AG09309 (cell line): ENCODE measurements at regions not wholly inside any gene's neighbourhood (a gene's known extent, or its start where the extent isn't known, plus 50 kb on each side); places are given as distances from the start of the nearest gene placed in this dataset.

Experiments
- DNase-seq: peaks from one replicate; pipeline ENCODE4 v3.0.0-alpha.2; 2010; ENCODE audit warnings: low read depth
- H3K4me3 ChIP-seq: 2 replicates; pipeline ENCODE4 v1.5.1; 2011; ENCODE audit warnings: mild to moderate bottlenecking, low read depth, low read length, moderate library complexity; ENCODE audit not compliant: control insufficient read depth
- TF ChIP-seq, protein P1 (sequence below): IDR thresholded peaks from 2 replicates; pipeline ENCODE4 v1.5.1; 2011; ENCODE audit warnings: mild to moderate bottlenecking, low read depth, low read length, inconsistent platforms; ENCODE audit not compliant: insufficient read depth, control insufficient read depth; ENCODE audit errors: missing control alignments

DNA sequence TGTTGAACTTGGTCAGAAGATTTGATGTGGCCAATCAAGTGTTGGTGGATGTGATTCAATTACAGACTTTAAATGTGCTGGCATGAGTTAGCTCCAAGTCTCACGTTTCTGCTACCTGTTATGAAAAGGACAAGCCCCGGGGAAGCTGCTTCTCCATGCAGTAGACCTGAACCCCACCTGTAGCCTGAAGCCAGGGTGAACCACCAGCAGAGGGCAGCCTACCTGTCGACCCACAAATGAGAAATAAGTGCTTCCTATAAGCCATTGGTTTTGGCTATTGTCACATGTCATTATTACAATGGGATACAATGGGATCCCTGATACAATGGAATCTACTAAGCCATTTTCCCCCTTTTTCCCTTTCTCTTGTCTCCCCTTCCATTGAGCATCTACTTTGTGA lies 230.2 kb downstream of the PRDM2 start:
- H3K4me3 ChIP-seq, result no peak overlapping the region
- no peak for DNase-seq
- TF ChIP-seq, protein P1, sequence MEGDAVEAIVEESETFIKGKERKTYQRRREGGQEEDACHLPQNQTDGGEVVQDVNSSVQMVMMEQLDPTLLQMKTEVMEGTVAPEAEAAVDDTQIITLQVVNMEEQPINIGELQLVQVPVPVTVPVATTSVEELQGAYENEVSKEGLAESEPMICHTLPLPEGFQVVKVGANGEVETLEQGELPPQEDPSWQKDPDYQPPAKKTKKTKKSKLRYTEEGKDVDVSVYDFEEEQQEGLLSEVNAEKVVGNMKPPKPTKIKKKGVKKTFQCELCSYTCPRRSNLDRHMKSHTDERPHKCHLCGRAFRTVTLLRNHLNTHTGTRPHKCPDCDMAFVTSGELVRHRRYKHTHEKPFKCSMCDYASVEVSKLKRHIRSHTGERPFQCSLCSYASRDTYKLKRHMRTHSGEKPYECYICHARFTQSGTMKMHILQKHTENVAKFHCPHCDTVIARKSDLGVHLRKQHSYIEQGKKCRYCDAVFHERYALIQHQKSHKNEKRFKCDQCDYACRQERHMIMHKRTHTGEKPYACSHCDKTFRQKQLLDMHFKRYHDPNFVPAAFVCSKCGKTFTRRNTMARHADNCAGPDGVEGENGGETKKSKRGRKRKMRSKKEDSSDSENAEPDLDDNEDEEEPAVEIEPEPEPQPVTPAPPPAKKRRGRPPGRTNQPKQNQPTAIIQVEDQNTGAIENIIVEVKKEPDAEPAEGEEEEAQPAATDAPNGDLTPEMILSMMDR, result no peak

DNA sequence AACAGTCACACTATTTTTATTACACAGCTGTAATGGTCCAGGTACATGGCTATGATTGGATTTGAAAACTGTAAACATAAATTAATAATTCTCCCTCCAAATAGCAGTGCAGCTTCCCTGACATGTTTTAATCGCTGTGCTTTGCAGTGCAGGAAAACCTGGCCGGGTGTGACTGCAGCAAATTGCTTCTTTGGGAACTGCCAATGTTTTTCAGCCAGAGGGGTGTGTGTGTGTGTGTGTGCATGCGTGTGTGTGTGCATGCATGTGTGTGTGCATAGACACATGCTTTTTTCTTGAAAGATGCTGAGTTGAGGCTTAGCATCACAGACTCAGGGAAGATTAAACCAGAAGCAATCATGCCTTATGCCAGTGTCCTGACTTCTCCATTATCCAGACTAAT lies 231.2 kb downstream of the PRDM2 start:
- DNase-seq, result no peak
- TF ChIP-seq, protein P1, result no peak
- no peak overlapping the region for H3K4me3 ChIP-seq

DNA sequence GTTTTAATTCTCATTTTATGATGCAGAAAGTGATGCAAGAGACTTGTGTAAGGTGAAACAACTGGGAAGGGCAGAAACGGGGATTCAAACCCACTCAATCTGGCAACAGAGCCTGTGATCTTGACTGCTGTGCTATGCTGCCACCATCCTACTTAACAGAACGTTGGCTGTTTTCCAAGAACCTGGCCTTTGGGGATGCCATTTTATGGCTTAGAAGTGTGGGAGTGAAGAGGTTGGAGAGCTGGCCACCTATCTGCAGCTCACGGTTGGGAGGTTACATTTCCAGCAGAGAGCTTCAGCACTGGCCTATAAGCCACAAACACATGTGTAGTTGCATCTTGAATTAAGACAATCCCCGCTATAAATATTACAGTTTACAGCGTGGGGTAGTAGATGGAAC lies 235.3 kb downstream of the PRDM2 start:
- TF ChIP-seq, protein P1, result no peak
- H3K4me3 ChIP-seq, result no peak overlapping the region
- DNase-seq, result no peak

DNA sequence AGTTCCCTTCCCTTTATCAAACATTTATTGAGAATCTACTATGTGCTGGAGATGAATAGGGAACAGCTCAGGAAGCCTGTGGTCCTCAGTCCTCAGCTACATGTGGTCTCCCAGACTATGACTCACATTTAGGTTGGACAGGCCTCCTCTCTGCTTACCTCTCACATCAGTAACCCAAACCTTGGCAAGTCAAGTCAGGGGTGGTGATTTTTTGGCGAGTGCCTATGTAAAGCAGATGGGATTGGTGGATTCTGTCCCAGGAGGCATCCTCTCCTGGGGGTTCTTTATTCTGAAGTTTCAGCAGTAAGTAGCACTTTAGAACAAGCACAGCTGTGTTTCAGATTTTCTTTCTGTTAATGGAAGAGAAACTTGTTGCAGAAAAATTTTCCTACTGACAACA lies 241.3 kb downstream of the PRDM2 start:
- TF ChIP-seq, protein P1, result no peak
- DNase-seq, result no peak
- H3K4me3 ChIP-seq, result no peak overlapping the region

DNA sequence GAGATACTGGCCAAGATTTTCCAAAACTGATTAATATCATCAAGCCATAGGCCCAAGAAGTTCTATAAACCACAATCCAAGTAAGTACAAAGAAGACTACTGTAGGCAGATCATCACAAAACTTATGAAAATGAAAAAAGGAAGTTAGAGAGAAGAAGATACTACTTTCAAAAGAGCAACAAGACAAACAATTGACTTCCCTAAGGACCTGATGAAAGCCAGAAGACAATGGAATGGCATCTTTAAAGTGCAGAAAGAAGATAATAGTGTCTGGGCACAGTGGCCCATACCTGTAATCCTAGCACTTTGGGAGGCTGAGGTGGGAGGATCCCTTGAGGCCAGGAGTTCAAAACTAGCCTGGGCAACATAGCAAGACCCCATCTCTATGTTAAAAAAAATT lies 243.1 kb downstream of the PRDM2 start:
- no peak overlapping the region for H3K4me3 ChIP-seq
- DNase-seq, result no peak
- TF ChIP-seq, protein P1, result no peak

DNA sequence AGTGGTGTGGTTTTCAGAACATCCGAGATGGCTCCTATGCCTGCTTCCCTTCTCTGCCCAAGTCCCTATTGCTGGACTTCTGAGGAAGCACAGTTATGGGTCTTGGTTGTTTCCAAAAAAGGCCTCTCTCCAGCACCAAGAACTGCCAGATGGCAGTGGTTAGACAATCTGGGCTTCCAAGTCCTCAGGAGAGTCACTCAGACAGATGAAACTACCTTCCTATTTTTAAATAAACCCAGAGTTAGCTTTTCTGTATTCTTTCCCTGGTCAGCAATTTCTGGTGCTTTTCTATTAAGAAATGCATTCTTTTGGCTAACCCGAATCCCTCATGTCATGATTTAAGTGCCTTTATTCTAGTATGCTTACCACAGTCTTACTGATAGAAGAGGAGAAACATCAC lies 245.9 kb downstream of the PRDM2 start:
- TF ChIP-seq, protein P1, result no peak
- no peak for DNase-seq
- no peak overlapping the region for H3K4me3 ChIP-seq

DNA sequence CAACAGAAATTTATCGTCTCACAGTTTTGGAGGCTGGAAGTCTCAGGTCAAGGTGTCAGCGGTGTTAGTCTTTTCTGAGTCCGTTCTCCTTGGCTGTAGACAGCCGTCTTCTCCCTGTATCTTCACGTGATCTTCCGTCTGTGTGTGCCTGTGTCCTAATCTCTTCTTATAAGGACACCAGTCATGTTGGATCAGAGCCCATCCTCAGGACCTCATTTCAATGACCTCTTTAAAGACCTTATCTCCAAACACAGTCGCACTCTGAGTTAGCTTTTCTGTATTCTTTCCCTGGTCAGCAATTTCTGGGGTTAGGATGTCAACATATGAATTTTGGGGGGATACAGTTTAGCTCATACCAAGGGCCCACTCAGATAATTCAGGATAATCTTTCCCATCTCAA lies 247.7 kb downstream of the PRDM2 start:
- TF ChIP-seq, protein P1, result no peak
- no peak for DNase-seq
- no peak overlapping the region for H3K4me3 ChIP-seq
